Stromal cell of bone marrow (primary cell): ENCODE measurements at regions not wholly inside any gene's neighbourhood (a gene's known extent, or its start where the extent isn't known, plus 50 kb on each side); places are given as distances from the start of the nearest gene placed in this dataset.
"Not testable (repeated sequence)": the region's sequence is repeated elsewhere in the genome, so short reads cannot be mapped to it uniquely, and the experiment has no call there.

Source experiments
- DNase-seq: peaks from one replicate; pipeline ENCODE4 v3.0.0-alpha.2; 2012; ENCODE audit warnings: low read depth

GRCh38 chr12:91741932-91742331 lies 403.7 kb downstream of the BTG1 start:
- no peak for DNase-seq

- peak; percentile 9 for DNase-seq
Measured at GRCh38 chr12:91733846-91734245, 411.8 kb downstream of the BTG1 start.

GRCh38 chr12:91732086-91732485 lies 413.6 kb downstream of the BTG1 start:
- peak; percentile 13 for DNase-seq

- DNase-seq, result no peak
Measured at GRCh38 chr12:91729543-91729942, 416.1 kb downstream of the BTG1 start.

- DNase-seq, result no peak
Measured at GRCh38 chr12:91723191-91723590, 422.5 kb downstream of the BTG1 start.

- DNase-seq, result no peak
Measured at GRCh38 chr12:91722072-91722471, 423.6 kb downstream of the BTG1 start.

GRCh38 chr12:91721023-91721422 lies 424.6 kb downstream of the BTG1 start:
- DNase-seq, result no peak

- DNase-seq, result no peak
Measured at GRCh38 chr12:91718326-91718725, 427.3 kb downstream of the BTG1 start.

GRCh38 chr12:91717804-91718203 lies 427.8 kb downstream of the BTG1 start:
- no peak for DNase-seq

- not testable (repeated sequence) for DNase-seq
Measured at GRCh38 chr12:91711925-91712324, 433.7 kb downstream of the BTG1 start.

- no peak for DNase-seq
Measured at GRCh38 chr12:91706466-91706865, 439.2 kb downstream of the BTG1 start.

GRCh38 chr12:91704446-91704845 lies 441.2 kb downstream of the BTG1 start:
- DNase-seq, result peak; percentile 43

GRCh38 chr12:91703491-91704283 lies 442.0 kb downstream of the BTG1 start:
- DNase-seq, result no peak

- DNase-seq, result no peak
Measured at GRCh38 chr12:91702843-91703425, 442.7 kb downstream of the BTG1 start.

GRCh38 chr12:91695964-91696363 lies 449.7 kb downstream of the BTG1 start:
- no peak for DNase-seq

GRCh38 chr12:91695406-91695805 lies 450.2 kb downstream of the BTG1 start:
- DNase-seq, result not testable (repeated sequence)

- DNase-seq, result no peak
Measured at GRCh38 chr12:91690531-91690930, 455.1 kb downstream of the BTG1 start.

- peak; percentile 7 for DNase-seq
Measured at GRCh38 chr12:91687052-91688017, 458.3 kb downstream of the BTG1 start.

GRCh38 chr12:91685917-91686316 lies 459.7 kb downstream of the BTG1 start:
- DNase-seq, result peak; percentile 31

- no peak for DNase-seq
Measured at GRCh38 chr12:91681751-91682150, 463.9 kb downstream of the BTG1 start.

GRCh38 chr12:91680864-91681263 lies 464.8 kb downstream of the BTG1 start:
- no peak for DNase-seq

GRCh38 chr12:91677556-91677955 lies 468.1 kb downstream of the BTG1 start:
- no peak for DNase-seq

- DNase-seq, result no peak
Measured at GRCh38 chr12:91675401-91675800, 470.2 kb downstream of the BTG1 start.
